ENCODE measurements at regions not wholly inside any gene's neighbourhood (a gene's known extent, or its start where the extent isn't known, plus 50 kb on each side); places are given as distances from the start of the nearest gene placed in this dataset.

- H3K27ac ChIP-seq (ENCODE audit: low read depth, low read length, poor library complexity, severe bottlenecking), result no peak overlapping the region
- no peak overlapping the region for H3K4me3 ChIP-seq (ENCODE audit: low read depth, low read length, poor library complexity, severe bottlenecking)
- TF ChIP-seq EZH2 (IDR thresholded peaks at IDR 0.05; ENCODE audit: borderline replicate concordance, low read length) (no peak), CTCF (IDR thresholded peaks at IDR 0.05; ENCODE audit: low read length) (no peak)
- H3K27me3 ChIP-seq (ENCODE audit: insufficient read depth, low read length), result no peaks in the 10 kb centered on the region
- no peaks in the 10 kb centered on the region for H3K36me3 ChIP-seq (ENCODE audit: insufficient read depth, low read length)
- no peak overlapping the region for H2AFZ ChIP-seq (ENCODE audit: low read length)
- H3K9me2 ChIP-seq (ENCODE audit: low read depth, low read length), result no peaks in the 10 kb centered on the region
- H3K9me3 ChIP-seq (ENCODE audit: low read length), result no peaks in the 10 kb centered on the region
- no peaks in the 10 kb centered on the region for H3K4me1 ChIP-seq (ENCODE audit: insufficient read depth, low read length, severe bottlenecking)
- H3K9ac ChIP-seq (ENCODE audit: low read length), result no peak overlapping the region
- no peaks in the 10 kb centered on the region for H3K79me2 ChIP-seq (ENCODE audit: insufficient read depth, low read length)
- no peaks in the 10 kb centered on the region for H3F3A ChIP-seq (ENCODE audit: insufficient read depth, low read length)
- H4K20me1 ChIP-seq (ENCODE audit: insufficient read depth, low read length), result no peaks in the 10 kb centered on the region
- no peak overlapping the region for H3K4me2 ChIP-seq (ENCODE audit: low read length)
Measured at GRCh38 chr11:45411228-45411946, 125.2 kb upstream of the SYT13 start.

- H3K27ac ChIP-seq (ENCODE audit: low read depth, low read length, poor library complexity, severe bottlenecking), result no peak overlapping the region
- no peaks in the 10 kb centered on the region for H3K36me3 ChIP-seq (ENCODE audit: insufficient read depth, low read length)
- TF ChIP-seq CTCF (IDR thresholded peaks at IDR 0.05; ENCODE audit: low read length) (no peak), EZH2 (IDR thresholded peaks at IDR 0.05; ENCODE audit: borderline replicate concordance, low read length) (no peak)
- H3K27me3 ChIP-seq (ENCODE audit: insufficient read depth, low read length), result no peaks in the 10 kb centered on the region
- H3K9me3 ChIP-seq (ENCODE audit: low read length), result no peaks in the 10 kb centered on the region
- H4K20me1 ChIP-seq (ENCODE audit: insufficient read depth, low read length), result no peaks in the 10 kb centered on the region
- H3K9me2 ChIP-seq (ENCODE audit: low read depth, low read length), result no peaks in the 10 kb centered on the region
- no peaks in the 10 kb centered on the region for H3F3A ChIP-seq (ENCODE audit: insufficient read depth, low read length)
- no peak overlapping the region for H2AFZ ChIP-seq (ENCODE audit: low read length)
- no peaks in the 10 kb centered on the region for H3K79me2 ChIP-seq (ENCODE audit: insufficient read depth, low read length)
- H3K4me2 ChIP-seq (ENCODE audit: low read length), result no peak overlapping the region
- no peak overlapping the region for H3K4me3 ChIP-seq (ENCODE audit: low read depth, low read length, poor library complexity, severe bottlenecking)
- H3K4me1 ChIP-seq (ENCODE audit: insufficient read depth, low read length, severe bottlenecking), result no peaks in the 10 kb centered on the region
- no peak overlapping the region for H3K9ac ChIP-seq (ENCODE audit: low read length)
Measured at GRCh38 chr11:45410391-45411227, 124.5 kb upstream of the SYT13 start.

- H3K4me3 ChIP-seq (ENCODE audit: low read depth, low read length, poor library complexity, severe bottlenecking), result no peak overlapping the region
- H3K36me3 ChIP-seq (ENCODE audit: insufficient read depth, low read length), result no peaks in the 10 kb centered on the region
- no peaks in the 10 kb centered on the region for H3K27me3 ChIP-seq (ENCODE audit: insufficient read depth, low read length)
- no peaks in the 10 kb centered on the region for H3K79me2 ChIP-seq (ENCODE audit: insufficient read depth, low read length)
- TF ChIP-seq EZH2 (IDR thresholded peaks at IDR 0.05; ENCODE audit: borderline replicate concordance, low read length) (no peak), CTCF (IDR thresholded peaks at IDR 0.05; ENCODE audit: low read length) (no peak)
- H2AFZ ChIP-seq (ENCODE audit: low read length), result no peak overlapping the region
- no peaks in the 10 kb centered on the region for H3F3A ChIP-seq (ENCODE audit: insufficient read depth, low read length)
- H3K27ac ChIP-seq (ENCODE audit: low read depth, low read length, poor library complexity, severe bottlenecking), result no peak overlapping the region
- H3K9me2 ChIP-seq (ENCODE audit: low read depth, low read length), result no peaks in the 10 kb centered on the region
- H3K9me3 ChIP-seq (ENCODE audit: low read length), result no peaks in the 10 kb centered on the region
- H3K4me1 ChIP-seq (ENCODE audit: insufficient read depth, low read length, severe bottlenecking), result no peaks in the 10 kb centered on the region
- H4K20me1 ChIP-seq (ENCODE audit: insufficient read depth, low read length), result no peaks in the 10 kb centered on the region
- H3K4me2 ChIP-seq (ENCODE audit: low read length), result no peak overlapping the region
- H3K9ac ChIP-seq (ENCODE audit: low read length), result no peak overlapping the region
Measured at GRCh38 chr11:45409587-45409986, 123.4 kb upstream of the SYT13 start.
